Esophagus squamous epithelium (tissue), 5 donors: ENCODE measurements at regions not wholly inside any gene's neighbourhood (a gene's known extent, or its start where the extent isn't known, plus 50 kb on each side); places are given as distances from the start of the nearest gene placed in this dataset.
"Not testable (repeated sequence)": the region's sequence is repeated elsewhere in the genome, so short reads cannot be mapped to it uniquely, and the experiment has no call there.

ENCODE experiments used
- DNase-seq: peaks from one replicate; lab custom pipeline; 2025; lab: John Stamatoyannopoulos, UW
- H3K27ac ChIP-seq, 4 donors: fragments of 200-600 bp; sonication (generic); one replicate each; pipeline ENCODE4 v1.5.1; 2016 to 2019; ENCODE audit warnings: mild to moderate bottlenecking in 1 of 4
- H3K27me3 ChIP-seq, 4 donors: fragments of 200-600 bp; sonication (generic); 1 replicate in 3 of 4; 2 replicates in 1 of 4; pipeline versions ENCODE4 v1.5.1 to v1.6.0; 2017 to 2021; ENCODE audit warnings: antibody characterized with exemption in 1 of 4
- H3K36me3 ChIP-seq, 3 donors: fragments of 200-600 bp; sonication (generic); one replicate each; pipeline ENCODE4 v1.5.1; 2016 to 2019
- H3K4me1 ChIP-seq, 3 donors: fragments of 200-600 bp; sonication (generic); one replicate each; pipeline ENCODE4 v1.5.1; 2017 to 2019
- H3K4me3 ChIP-seq, 4 donors: fragments of 200-600 bp; sonication (generic); 1 replicate in 3 of 4; 2 replicates in 1 of 4; pipeline ENCODE4 v1.5.1; 2016 to 2019; ENCODE audit warnings: mild to moderate bottlenecking in 2 of 4, moderate library complexity in 1 of 4
- H3K9me3 ChIP-seq, 3 donors: fragments of 200-600 bp; sonication (generic); one replicate each; pipeline ENCODE4 v1.5.1; 2016 to 2019
- CTCF ChIP-seq, 6 experiments: fragments of 450-650 bp in 4 of 6; fragments of 200-600 bp in 2 of 6; sonication (generic) in 2 of 6; IDR thresholded peaks; one replicate each; pipeline ENCODE4 v1.5.1; 2016 to 2019; ENCODE audit warnings: antibody characterized with exemption in 6 of 6, mild to moderate bottlenecking in 4 of 6, moderate library complexity in 4 of 6
- POLR2A ChIP-seq, 4 donors: fragments of 450-650 bp; IDR thresholded peaks; one replicate each; pipeline ENCODE4 v1.6.1; 2017; ENCODE audit warnings: antibody characterized with exemption in 4 of 4, mild to moderate bottlenecking in 4 of 4, moderate library complexity in 3 of 4
- WGBS, 2 donors: methylation state at CpG; one replicate each; pipeline ENCODE4 v1.1.5; 2018; 5-methylcytosine and 5-hydroxymethylcytosine counted together
- intact Hi-C: fragments of 100-400 bp; cut with DNase I; formaldehyde crosslinking; loops from one replicate; pipeline ENCODE4 v1.15.0; 2022
- donor health status: DM: yes; HTN: yes; CAD: no.

DNA sequence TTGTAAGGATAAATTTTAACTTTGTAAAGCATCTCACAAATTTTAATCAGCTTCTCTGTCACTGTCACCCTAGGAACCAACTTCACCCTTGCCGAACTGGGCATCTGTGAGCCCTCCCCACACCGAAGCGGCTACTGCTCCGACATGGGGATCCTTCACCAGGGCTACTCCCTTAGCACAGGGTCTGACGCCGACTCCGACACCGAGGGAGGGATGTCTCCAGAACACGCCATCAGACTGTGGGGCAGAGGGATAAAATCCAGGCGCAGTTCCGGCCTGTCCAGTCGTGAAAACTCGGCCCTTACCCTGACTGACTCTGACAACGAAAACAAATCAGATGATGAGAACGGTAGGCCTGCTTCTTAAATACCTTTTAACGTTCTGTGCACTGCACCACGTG, 916.3 kb upstream of the WWC1 start:
- no peak for DNase-seq
- Histone ChIP-seq H3K27me3 (no peaks in the 10 kb centered on the region), H3K27ac (no peak overlapping the region), H3K36me3 (no peaks in the 10 kb centered on the region), H3K4me1 (no peaks in the 10 kb centered on the region), H3K9me3 (no peaks in the 10 kb centered on the region), H3K4me3 (no peak overlapping the region)
- 71 to 81% methylated on average over 8 to 17 of the region's 17 CpGs for WGBS, 2 donors
- intact Hi-C loops, result no loop called here
- TF ChIP-seq POLR2A (IDR thresholded peaks at IDR 0.05) (no peak), CTCF (IDR thresholded peaks at IDR 0.05) (no peak)

DNA sequence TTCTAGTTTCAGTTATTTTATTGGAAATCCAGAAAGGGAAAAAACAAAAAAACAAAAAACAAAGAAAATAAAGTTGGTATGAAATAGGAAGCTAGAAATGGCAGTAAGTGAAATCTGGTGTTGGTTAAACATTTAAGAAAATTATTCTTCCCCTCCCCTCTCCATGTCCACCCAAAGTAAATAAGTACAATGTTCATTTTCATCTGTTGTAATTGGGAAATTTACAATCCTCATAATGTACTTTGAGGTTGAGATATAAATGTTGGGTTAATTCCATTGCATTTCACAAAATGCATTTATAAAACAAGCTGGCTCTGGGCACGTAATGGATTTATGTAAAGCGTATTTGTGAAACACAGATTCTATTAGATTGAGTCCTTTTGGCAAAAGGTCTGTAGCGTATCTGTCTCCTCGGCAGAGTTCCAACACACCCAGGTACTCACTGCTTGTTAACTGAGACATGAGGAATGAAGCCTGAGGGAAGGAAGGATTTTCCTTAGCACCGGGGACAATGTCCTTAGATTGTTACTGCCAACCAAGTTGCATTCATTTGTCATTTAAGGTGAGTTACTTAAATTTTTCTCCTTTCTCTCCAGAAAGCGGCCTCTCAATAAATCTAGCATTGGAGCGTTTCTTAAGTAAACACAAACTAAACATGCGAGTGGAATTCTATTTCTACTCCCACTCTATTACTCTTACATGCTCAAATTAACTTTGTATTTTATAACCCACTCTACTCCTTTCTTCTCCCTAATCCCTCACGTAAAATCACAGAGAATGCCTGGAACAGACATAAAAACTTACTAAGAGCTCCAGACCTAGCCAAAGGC, 912.3 kb upstream of the WWC1 start:
- WGBS, 2 donors, result 51 to 54% methylated on average over 9 of the region's 9 CpGs
- Histone ChIP-seq H3K4me1 (no peaks in the 10 kb centered on the region), H3K27ac (no peak overlapping the region), H3K27me3 (no peaks in the 10 kb centered on the region), H3K4me3 (no peak overlapping the region), H3K36me3 (no peaks in the 10 kb centered on the region), H3K9me3 (no peaks in the 10 kb centered on the region)
- intact Hi-C loops, result no loop called here
- TF ChIP-seq POLR2A (IDR thresholded peaks at IDR 0.05) (no peak), CTCF (IDR thresholded peaks at IDR 0.05) (no peak)
- DNase-seq, result no peak

- H3K9me3 ChIP-seq, result no peaks in the 10 kb centered on the region
- no peak overlapping the region for H3K27ac ChIP-seq
- TF ChIP-seq POLR2A (IDR thresholded peaks at IDR 0.05), result no peak
- no peak for TF ChIP-seq CTCF (IDR thresholded peaks at IDR 0.05)
- H3K36me3 ChIP-seq, result no peaks in the 10 kb centered on the region
- no peaks in the 10 kb centered on the region for H3K27me3 ChIP-seq
- DNase-seq, result no peak
- intact Hi-C loops, result no loop called here
- no peaks in the 10 kb centered on the region for H3K4me1 ChIP-seq
- WGBS, 2 donors, result 47 to 71% methylated on average over 1 of the region's 1 CpG
- no peak overlapping the region for H3K4me3 ChIP-seq
These were observed 910.0 kb upstream of the WWC1 start for GRCh38 chr5:167381457-167381856.

GRCh38 chr5:167389537-167389936, 901.9 kb upstream of the WWC1 start:
- no peak for DNase-seq
- TF ChIP-seq CTCF (IDR thresholded peaks at IDR 0.05) (no peak), POLR2A (IDR thresholded peaks at IDR 0.05) (no peak)
- Histone ChIP-seq H3K4me3 (no peak overlapping the region), H3K27me3 (no peaks in the 10 kb centered on the region), H3K27ac (no peak overlapping the region), H3K4me1 (no peaks in the 10 kb centered on the region), H3K36me3 (no peaks in the 10 kb centered on the region), H3K9me3 (no peaks in the 10 kb centered on the region)
- intact Hi-C loops, result no loop called here
- 64 to 79% methylated on average over 4 of the region's 4 CpGs for WGBS, 2 donors

DNA sequence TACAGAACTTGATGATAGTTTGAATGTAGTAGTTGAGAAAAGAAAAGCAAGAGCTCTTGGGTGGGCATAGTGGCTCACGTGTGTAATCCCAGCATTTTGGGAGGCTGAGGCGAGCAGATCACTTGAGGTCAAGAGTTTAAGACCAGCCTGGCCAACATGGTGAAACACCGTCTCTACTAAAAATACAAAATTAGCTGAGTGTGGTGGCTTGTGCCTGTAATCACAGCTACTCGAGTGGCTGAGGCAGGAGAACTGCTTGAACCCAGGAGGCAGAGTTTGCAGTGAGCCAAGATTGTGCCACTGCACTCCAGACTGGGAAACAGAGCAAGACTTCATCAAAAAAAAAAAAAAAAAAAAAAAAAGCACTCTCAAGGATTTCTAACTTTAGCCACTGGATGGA, 900.2 kb upstream of the WWC1 start:
- H3K27ac ChIP-seq, H3K9me3 ChIP-seq, H3K27me3 ChIP-seq, intact Hi-C loops, DNase-seq, H3K4me3 ChIP-seq, H3K36me3 ChIP-seq, H3K4me1 ChIP-seq: not testable (repeated sequence)
- 59 to 70% methylated on average over 4 of the region's 4 CpGs for WGBS, 2 donors
